ENCODE measurements at regions not wholly inside any gene's neighbourhood (a gene's known extent, or its start where the extent isn't known, plus 50 kb on each side); places are given as distances from the start of the nearest gene placed in this dataset.

DNA sequence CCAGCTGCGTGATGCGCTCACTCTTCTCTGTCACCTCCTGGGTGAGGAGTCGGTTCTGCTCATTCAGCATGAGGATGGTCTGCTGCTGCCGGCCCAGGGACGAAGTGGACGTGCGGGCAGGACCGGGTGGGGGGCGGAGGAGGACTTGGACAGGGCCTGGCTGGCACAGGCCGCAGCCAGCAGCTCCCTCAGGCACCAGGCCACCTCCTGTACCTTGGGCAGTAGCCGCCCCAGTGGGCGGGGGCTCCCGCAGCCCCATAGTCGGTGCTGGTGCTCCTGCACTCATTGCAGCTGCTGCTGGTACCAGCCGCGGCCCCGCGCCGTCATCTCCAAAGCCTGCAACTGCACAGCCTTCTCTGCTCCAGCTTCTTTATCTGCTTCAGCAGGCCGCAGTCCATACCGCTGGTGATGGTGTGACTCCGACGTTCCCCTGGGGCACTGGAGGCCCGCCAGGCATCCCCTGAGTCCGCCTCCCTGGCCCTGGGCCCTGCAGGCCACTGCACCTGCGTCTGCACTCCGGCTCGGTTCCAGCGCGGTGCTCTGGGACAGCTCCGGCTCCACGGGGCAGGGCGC lies 884.9 kb upstream of the ZNF722 start:
- Histone ChIP-seq H3K4me3 (no peak overlapping the region), H3K27ac (no peak overlapping the region), H3K27me3 (no peaks in the 10 kb centered on the region), H3K9me3 (peaks cover 0 to 54% (median 18%) of the 10 kb centered on the region in 3 donors), H3K36me3 (no peaks in the 10 kb centered on the region), H3K4me1 (no peaks in the 10 kb centered on the region)
- intact Hi-C loops (cut with DNase I): no loop called here
- 87 to 98% methylated on average over 6 to 10 of the region's 33 CpGs for WGBS, 2 donors
- no peak for DNase-seq
- TF ChIP-seq POLR2A (IDR thresholded peaks at IDR 0.05): no peak
- TF ChIP-seq, protein P1, sequence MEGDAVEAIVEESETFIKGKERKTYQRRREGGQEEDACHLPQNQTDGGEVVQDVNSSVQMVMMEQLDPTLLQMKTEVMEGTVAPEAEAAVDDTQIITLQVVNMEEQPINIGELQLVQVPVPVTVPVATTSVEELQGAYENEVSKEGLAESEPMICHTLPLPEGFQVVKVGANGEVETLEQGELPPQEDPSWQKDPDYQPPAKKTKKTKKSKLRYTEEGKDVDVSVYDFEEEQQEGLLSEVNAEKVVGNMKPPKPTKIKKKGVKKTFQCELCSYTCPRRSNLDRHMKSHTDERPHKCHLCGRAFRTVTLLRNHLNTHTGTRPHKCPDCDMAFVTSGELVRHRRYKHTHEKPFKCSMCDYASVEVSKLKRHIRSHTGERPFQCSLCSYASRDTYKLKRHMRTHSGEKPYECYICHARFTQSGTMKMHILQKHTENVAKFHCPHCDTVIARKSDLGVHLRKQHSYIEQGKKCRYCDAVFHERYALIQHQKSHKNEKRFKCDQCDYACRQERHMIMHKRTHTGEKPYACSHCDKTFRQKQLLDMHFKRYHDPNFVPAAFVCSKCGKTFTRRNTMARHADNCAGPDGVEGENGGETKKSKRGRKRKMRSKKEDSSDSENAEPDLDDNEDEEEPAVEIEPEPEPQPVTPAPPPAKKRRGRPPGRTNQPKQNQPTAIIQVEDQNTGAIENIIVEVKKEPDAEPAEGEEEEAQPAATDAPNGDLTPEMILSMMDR (IDR thresholded peaks at IDR 0.05): no peak

DNA sequence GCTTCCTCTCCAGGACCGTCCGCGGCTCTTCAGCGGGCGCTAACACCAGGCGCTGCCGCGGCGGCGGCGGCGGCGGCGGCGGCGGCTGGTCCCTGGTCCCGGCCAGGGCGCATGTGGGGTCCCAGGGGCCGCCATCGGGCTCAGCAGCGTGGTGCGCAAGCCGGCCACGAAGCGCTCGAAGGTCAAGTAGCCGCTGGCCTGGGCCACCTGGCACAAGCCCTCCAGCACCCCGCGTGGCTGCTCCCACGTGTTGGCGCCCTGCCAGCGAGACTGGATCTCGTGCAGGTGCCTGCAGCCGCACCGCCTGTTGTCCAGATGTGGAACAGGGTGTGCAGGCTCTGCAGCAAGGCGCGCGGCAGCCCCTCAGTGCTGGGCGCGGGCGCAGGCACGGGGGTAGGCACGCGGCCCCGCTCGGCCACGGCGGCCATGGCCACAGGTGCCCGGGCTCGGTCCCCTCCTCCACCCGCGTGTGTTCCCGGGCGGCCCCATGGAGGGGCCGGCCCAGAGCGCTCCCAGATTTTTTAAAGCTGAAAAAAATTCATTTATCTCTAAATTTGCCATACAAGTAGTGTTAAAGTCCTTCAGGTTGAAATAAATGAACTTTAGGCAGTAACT lies 884.2 kb upstream of the ZNF722 start:
- no peaks in the 10 kb centered on the region for H3K27me3 ChIP-seq
- DNase-seq: no peak
- intact Hi-C loops (cut with DNase I): no loop called here
- H3K36me3 ChIP-seq: no peaks in the 10 kb centered on the region
- no peak overlapping the region for H3K4me3 ChIP-seq
- peaks cover 0 to 59% (median 18%) of the 10 kb centered on the region in 3 donors for H3K9me3 ChIP-seq
- H3K4me1 ChIP-seq: no peaks in the 10 kb centered on the region
- no peak overlapping the region for H3K27ac ChIP-seq
- WGBS, 2 donors: 79 to 81% methylated on average over 9 to 15 of the region's 56 CpGs
- no peak for TF ChIP-seq POLR2A (IDR thresholded peaks at IDR 0.05)
- TF ChIP-seq, protein P1 (IDR thresholded peaks at IDR 0.05): no peak

Small RNA genes lying in the stretch of these regions (small RNA-seq; reads per million reads assigned to genes)
- 0 reads per million in 4 donors for gene RNU6-417P

Data from esophagus squamous epithelium (tissue), 5 donors.